ENCODE measurements at regions not wholly inside any gene's neighbourhood (a gene's known extent, or its start where the extent isn't known, plus 50 kb on each side); places are given as distances from the start of the nearest gene placed in this dataset.

GRCh38 chr13:73440296-73440895 lies 381.6 kb downstream of the KLF5 start:
- Mint-ChIP-seq H3K27ac (no peak overlapping the region), H3K9me3 (peaks cover 12% of the 10 kb centered on the region), H3K4me1 (ENCODE audit: unreplicated experiment) (no peaks in the 10 kb centered on the region), H3K4me3 (no peak overlapping the region), H3K36me3 (no peaks in the 10 kb centered on the region), H3K27me3 (no peaks in the 10 kb centered on the region)
- no peak for TF ChIP-seq CTCF (conservative IDR thresholded peaks at IDR 0.05)
- no peak for DNase-seq (ENCODE audit: extremely low spot score, unreplicated experiment)

GRCh38 chr13:73433890-73434289 lies 375.1 kb downstream of the KLF5 start:
- H3K4me3 Mint-ChIP-seq = no peak overlapping the region
- TF ChIP-seq CTCF (conservative IDR thresholded peaks at IDR 0.05) = no peak

GRCh38 chr13:73433458-73433857 lies 374.7 kb downstream of the KLF5 start:
- DNase-seq (ENCODE audit: extremely low spot score, unreplicated experiment) = no peak
- Mint-ChIP-seq H3K4me3 (no peak overlapping the region), H3K4me1 (ENCODE audit: unreplicated experiment) (peaks cover 9% of the 10 kb centered on the region), H3K9me3 (peaks cover 20% of the 10 kb centered on the region), H3K36me3 (peaks cover 5% of the 10 kb centered on the region), H3K27me3 (no peaks in the 10 kb centered on the region), H3K27ac (no peak overlapping the region)
- TF ChIP-seq CTCF (conservative IDR thresholded peaks at IDR 0.05) = no peak

More at GRCh38 chr13:73433890-73434289, 375.1 kb downstream of the KLF5 start:
- Mint-ChIP-seq H3K27ac (no peak overlapping the region), H3K27me3 (no peaks in the 10 kb centered on the region), H3K4me1 (ENCODE audit: unreplicated experiment) (peaks cover 6% of the 10 kb centered on the region), H3K9me3 (peaks cover 20% of the 10 kb centered on the region), H3K36me3 (peaks cover 5% of the 10 kb centered on the region)
- no peak for DNase-seq (ENCODE audit: extremely low spot score, unreplicated experiment)

GRCh38 chr13:73429701-73430100 lies 370.9 kb downstream of the KLF5 start:
- DNase-seq (ENCODE audit: extremely low spot score, unreplicated experiment) = no peak
- Mint-ChIP-seq H3K4me3 (peak overlapping the region; percentile 54), H3K36me3 (peaks cover 5% of the 10 kb centered on the region), H3K4me1 (ENCODE audit: unreplicated experiment) (peaks cover 9% of the 10 kb centered on the region), H3K27ac (peak overlapping the region; percentile 94), H3K9me3 (peaks cover 14% of the 10 kb centered on the region), H3K27me3 (no peaks in the 10 kb centered on the region)
- no peak for TF ChIP-seq CTCF (conservative IDR thresholded peaks at IDR 0.05)

GRCh38 chr13:73428706-73429105 lies 369.9 kb downstream of the KLF5 start:
- Mint-ChIP-seq H3K27ac (peak overlapping the region; percentile 94), H3K27me3 (no peaks in the 10 kb centered on the region), H3K9me3 (peaks cover 14% of the 10 kb centered on the region), H3K4me1 (ENCODE audit: unreplicated experiment) (peaks cover 9% of the 10 kb centered on the region), H3K4me3 (peak overlapping the region; percentile 58), H3K36me3 (peaks cover 5% of the 10 kb centered on the region)
- no peak for DNase-seq (ENCODE audit: extremely low spot score, unreplicated experiment)
- no peak for TF ChIP-seq CTCF (conservative IDR thresholded peaks at IDR 0.05)

Data from type B pancreatic cell (in vitro differentiated cells).